Spleen (tissue), 11 donors: ENCODE measurements at regions not wholly inside any gene's neighbourhood (a gene's known extent, or its start where the extent isn't known, plus 50 kb on each side); places are given as distances from the start of the nearest gene placed in this dataset.

ENCODE experiments used
- DNase-seq: peaks from one replicate; pipeline ENCODE4 v3.0.0-alpha.2; 2020
- H3K27ac ChIP-seq, 8 donors: fragments of 200-600 bp; sonication (generic) in 7 of 8; 1 replicate in 4 of 8; 2 replicates in 4 of 8; pipeline versions ENCODE4 v1.5.0 to v1.8.0; 2016 to 2021; ENCODE audit warnings: inconsistent platforms in 4 of 8, mild to moderate bottlenecking in 4 of 8, moderate library complexity in 1 of 8
- H3K27me3 ChIP-seq, 7 donors: fragments of 200-600 bp; sonication (generic) in 6 of 7; replicated peaks in 1 of 7; 1 replicate in 4 of 7; 2 replicates in 3 of 7; pipeline versions ENCODE4 v1.5.0 to v1.8.0; 2016 to 2021; ENCODE audit warnings: inconsistent platforms in 3 of 7, mild to moderate bottlenecking in 1 of 7
- H3K36me3 ChIP-seq, 6 donors: fragments of 200-600 bp; sonication (generic) in 5 of 6; 1 replicate in 4 of 6; 2 replicates in 2 of 6; pipeline versions ENCODE4 v1.5.0 to v1.8.0; 2016 to 2021; ENCODE audit warnings: inconsistent platforms in 2 of 6
- H3K4me1 ChIP-seq, 6 donors: fragments of 200-600 bp; sonication (generic) in 5 of 6; 1 replicate in 3 of 6; 2 replicates in 3 of 6; pipeline versions ENCODE4 v1.5.0 to v1.8.0; 2016 to 2021; ENCODE audit warnings: inconsistent platforms in 3 of 6
- H3K4me3 ChIP-seq, 8 donors: fragments of 200-600 bp; sonication (generic) in 7 of 8; 1 replicate in 4 of 8; 2 replicates in 4 of 8; pipeline versions ENCODE4 v1.5.0 to v1.8.0; 2016 to 2021; ENCODE audit warnings: inconsistent platforms in 4 of 8, mild to moderate bottlenecking in 4 of 8, moderate library complexity in 2 of 8
- H3K9me3 ChIP-seq, 8 donors: fragments of 200-600 bp; sonication (generic) in 7 of 8; 1 replicate in 4 of 8; 2 replicates in 4 of 8; pipeline versions ENCODE4 v1.5.0 to v1.8.0; 2016 to 2021; ENCODE audit warnings: inconsistent platforms in 4 of 8
- CTCF ChIP-seq, 11 experiments: fragments of 200-600 bp in 7 of 11; fragments of 450-650 bp in 4 of 11; sonication (generic) in 4 of 11; IDR thresholded peaks in 8 of 11; conservative IDR thresholded peaks in 3 of 11; 1 replicate in 7 of 11; 2 replicates in 4 of 11; pipeline versions ENCODE4 v1.4.0 to v1.8.0; 2016 to 2021; ENCODE audit warnings: antibody characterized with exemption in 11 of 11, inconsistent platforms in 4 of 11, mild to moderate bottlenecking in 1 of 11
- POLR2A ChIP-seq, 3 donors: fragments of 450-650 bp; IDR thresholded peaks; one replicate each; pipeline ENCODE4 v1.5.1; 2017; ENCODE audit warnings: antibody characterized with exemption in 3 of 3, mild to moderate bottlenecking in 1 of 3
- POLR2AphosphoS5 ChIP-seq, 3 donors: sonication (generic); formaldehyde crosslinking; IDR thresholded peaks; one replicate each; pipeline ENCODE4 v1.5.1; 2017; ENCODE audit warnings: antibody characterized with exemption in 3 of 3
- WGBS, 5 donors: extraction: QIAGEN DNeasy Blood & Tissue Kit in 3 of 5; methylation state at CpG; one replicate each; pipeline versions ENCODE4 v1.1.5 to v1.1.7; 2013 to 2018; 5-methylcytosine and 5-hydroxymethylcytosine counted together
- intact Hi-C: fragments of 100-400 bp; cut with DNase I; formaldehyde crosslinking; loops from one replicate; pipeline ENCODE4 v1.15.0; 2023; ENCODE audit warnings: low total_unique reads
- donor health status: healthy with polysubstance abuse.
- donor health status: DM: no; HTN: no; CAD: no; lungs with moderate emphysema.
- donor health status: DM: no; HTN: no; CAD: no.
- donor health status: Bipolar disorder and iron deficiency.
- donor health status: healthy.
- donor health status: DM: no; HTN: no; CAD: no.
- donor health status: DM: yes; HTN: yes; CAD: no.

- no peak for DNase-seq
- Histone ChIP-seq H3K27ac (no peak overlapping the region), H3K27me3 (no peaks in the 10 kb centered on the region), H3K36me3 (no peaks in the 10 kb centered on the region), H3K4me3 (no peak overlapping the region), H3K9me3 (no peaks in the 10 kb centered on the region), H3K4me1 (no peaks in the 10 kb centered on the region)
- TF ChIP-seq CTCF (IDR thresholded peaks at IDR 0.05 in 8 of 11, conservative IDR thresholded peaks at IDR 0.05 in 3 of 11) (no peak), POLR2A (IDR thresholded peaks at IDR 0.05) (no peak), POLR2AphosphoS5 (IDR thresholded peaks at IDR 0.05) (no peak)
- intact Hi-C loops, result no loop called here
- WGBS, 5 donors, result 47 to 56% (median 54%) methylated on average over 3 of the region's 3 CpGs
These were observed 223.3 kb upstream of the ZRANB2 start for GRCh38 chr1:71304125-71304524.

GRCh38 chr1:71303617-71304041, 222.8 kb upstream of the ZRANB2 start:
- intact Hi-C loops, result no loop called here
- Histone ChIP-seq H3K27me3 (no peaks in the 10 kb centered on the region), H3K9me3 (no peaks in the 10 kb centered on the region), H3K4me1 (no peaks in the 10 kb centered on the region), H3K36me3 (no peaks in the 10 kb centered on the region), H3K27ac (no peak overlapping the region), H3K4me3 (no peak overlapping the region)
- no peak for TF ChIP-seq POLR2A (IDR thresholded peaks at IDR 0.05)
- TF ChIP-seq POLR2AphosphoS5 (IDR thresholded peaks at IDR 0.05), result no peak
- no peak for TF ChIP-seq CTCF (IDR thresholded peaks at IDR 0.05 in 8 of 11, conservative IDR thresholded peaks at IDR 0.05 in 3 of 11)
- 42 to 59% (median 47%) methylated on average over 4 of the region's 4 CpGs for WGBS, 5 donors
- no peak for DNase-seq

- no peak overlapping the region for H3K4me3 ChIP-seq
- no peaks in the 10 kb centered on the region for H3K4me1 ChIP-seq
- intact Hi-C loops, result no loop called here
- no peak overlapping the region for H3K27ac ChIP-seq
- no peak for DNase-seq
- no peaks in the 10 kb centered on the region for H3K36me3 ChIP-seq
- 70 to 93% (median 75%) methylated on average over 2 of the region's 2 CpGs for WGBS, 5 donors
- TF ChIP-seq POLR2AphosphoS5 (IDR thresholded peaks at IDR 0.05) (no peak), POLR2A (IDR thresholded peaks at IDR 0.05) (no peak), CTCF (IDR thresholded peaks at IDR 0.05 in 8 of 11, conservative IDR thresholded peaks at IDR 0.05 in 3 of 11) (no peak)
- H3K9me3 ChIP-seq, result no peaks in the 10 kb centered on the region
- H3K27me3 ChIP-seq, result no peaks in the 10 kb centered on the region
These were observed 217.8 kb upstream of the ZRANB2 start for GRCh38 chr1:71298633-71299032.

DNA sequence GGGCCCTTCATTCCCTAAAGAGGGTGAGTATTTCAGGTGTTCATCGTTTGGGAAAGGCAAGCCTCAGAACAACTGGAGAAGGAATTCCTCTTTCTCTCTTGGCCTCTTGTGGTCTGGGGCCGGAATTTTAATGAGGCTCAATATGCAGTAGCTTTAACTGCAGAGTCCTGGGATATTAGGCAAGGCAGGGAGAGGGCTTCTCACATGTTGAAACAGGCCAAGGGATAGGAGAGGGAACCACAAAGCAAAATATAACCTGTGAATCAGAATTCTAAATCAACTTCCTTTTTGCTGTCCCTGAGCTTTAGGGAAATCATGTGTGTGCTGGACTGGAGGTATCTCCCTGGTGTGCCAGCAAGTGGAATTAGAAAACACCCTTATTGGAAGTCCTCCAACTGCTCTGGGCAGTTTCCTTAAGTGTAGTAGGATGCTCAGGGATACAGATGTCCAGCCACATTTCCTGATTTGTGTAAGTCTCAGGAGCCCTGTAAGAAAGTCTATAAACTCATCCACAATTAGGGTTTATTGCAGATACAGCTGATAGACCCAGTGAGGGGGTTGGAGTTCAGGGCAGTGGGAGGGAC, 215.8 kb upstream of the ZRANB2 start:
- H3K4me3 ChIP-seq, result no peak overlapping the region
- DNase-seq, result no peak
- H3K9me3 ChIP-seq, result peaks cover 0 to 11% (median 0%) of the 10 kb centered on the region in 8 donors
- no peaks in the 10 kb centered on the region for H3K36me3 ChIP-seq
- intact Hi-C loops, result no loop called here
- TF ChIP-seq POLR2AphosphoS5 (IDR thresholded peaks at IDR 0.05) (no peak), CTCF (IDR thresholded peaks at IDR 0.05 in 8 of 11, conservative IDR thresholded peaks at IDR 0.05 in 3 of 11) (no peak), POLR2A (IDR thresholded peaks at IDR 0.05) (no peak)
- H3K27ac ChIP-seq, result no peak overlapping the region
- WGBS, 5 donors, result 57 to 74% (median 62%) methylated on average over 2 of the region's 2 CpGs
- no peaks in the 10 kb centered on the region for H3K4me1 ChIP-seq
- no peaks in the 10 kb centered on the region for H3K27me3 ChIP-seq
